Mesenchymal stem cell (in vitro differentiated cells and primary cell): ENCODE measurements at regions not wholly inside any gene's neighbourhood (a gene's known extent, or its start where the extent isn't known, plus 50 kb on each side); places are given as distances from the start of the nearest gene placed in this dataset.

Experiments used
- DNase-seq: peaks from one replicate; pipeline ENCODE4 v3.0.0-alpha.2; 2013
- H2AFZ ChIP-seq: one replicate; pipeline ENCODE4 v1.6.1; 2013; ENCODE audit warnings: low read depth, mild to moderate bottlenecking, control low read depth, inconsistent platforms, low read length, moderate library complexity
- H2AK5ac ChIP-seq: 2 replicates; pipeline ENCODE4 v1.6.1; 2013; ENCODE audit warnings: low read length, moderate library complexity, mild to moderate bottlenecking, inconsistent platforms; ENCODE audit not compliant: severe bottlenecking
- H2BK120ac ChIP-seq: one replicate; pipeline ENCODE4 v1.6.1; 2013; ENCODE audit warnings: low read depth, mild to moderate bottlenecking, inconsistent platforms, low read length, moderate library complexity
- H2BK12ac ChIP-seq, 2 experiments: one replicate each; pipeline ENCODE4 v1.6.1; 2013; ENCODE audit warnings: inconsistent platforms in 2 of 2, low read length in 2 of 2, mild to moderate bottlenecking in 2 of 2, moderate library complexity in 2 of 2, control low read depth in 1 of 2
- H2BK15ac ChIP-seq: one replicate; pipeline ENCODE4 v1.6.1; 2013; ENCODE audit warnings: mild to moderate bottlenecking, low read depth, inconsistent platforms; ENCODE audit not compliant: poor library complexity, severe bottlenecking
- H2BK5ac ChIP-seq: 2 replicates; pipeline ENCODE4 v1.6.1; 2013; ENCODE audit warnings: low read depth, mild to moderate bottlenecking, low read length, control low read depth, inconsistent platforms; ENCODE audit not compliant: poor library complexity, severe bottlenecking
- H3K14ac ChIP-seq, 2 experiments: one replicate each; pipeline ENCODE4 v1.6.1; 2013; ENCODE audit warnings: inconsistent platforms in 2 of 2, low read length in 2 of 2, control low read depth in 1 of 2, mild to moderate bottlenecking in 1 of 2, moderate library complexity in 1 of 2
- H3K18ac ChIP-seq, 2 experiments: one replicate each; pipeline ENCODE4 v1.6.1; 2013; ENCODE audit warnings: inconsistent platforms in 2 of 2, low read length in 2 of 2, control low read depth in 1 of 2, low read depth in 1 of 2, mild to moderate bottlenecking in 1 of 2
- H3K23ac ChIP-seq, 2 experiments: one replicate each; pipeline ENCODE4 v1.6.1; 2013; ENCODE audit warnings: inconsistent platforms in 2 of 2, low read length in 2 of 2, mild to moderate bottlenecking in 2 of 2, moderate library complexity in 2 of 2, control low read depth in 1 of 2
- H3K27ac ChIP-seq: 2 replicates; pipeline ENCODE4 v1.5.1; 2013; ENCODE audit warnings: mild to moderate bottlenecking, moderate library complexity, low read length, control low read depth, inconsistent platforms; ENCODE audit not compliant: poor library complexity, severe bottlenecking
- H3K27me3 ChIP-seq, 2 experiments: 2 replicates each; pipeline versions ENCODE4 v1.6.1 to v1.7.0; 2013; ENCODE audit warnings: low read length in 2 of 2, mild to moderate bottlenecking in 2 of 2, moderate library complexity in 2 of 2, control low read depth in 1 of 2, inconsistent platforms in 1 of 2; ENCODE audit not compliant: control insufficient read depth in 1 of 2, insufficient read depth in 1 of 2
- H3K36me3 ChIP-seq, 2 experiments: 2 replicates each; pipeline versions ENCODE4 v1.6.1 to v1.7.0; 2013; ENCODE audit warnings: low read length in 2 of 2, control low read depth in 1 of 2, inconsistent platforms in 1 of 2, low read depth in 1 of 2, mild to moderate bottlenecking in 1 of 2; ENCODE audit not compliant: insufficient read depth in 2 of 2, control insufficient read depth in 1 of 2
- H3K4ac ChIP-seq, 2 experiments: one replicate each; pipeline ENCODE4 v1.6.1; 2013; ENCODE audit warnings: inconsistent platforms in 2 of 2, low read length in 2 of 2, mild to moderate bottlenecking in 2 of 2, moderate library complexity in 2 of 2, control low read depth in 1 of 2, low read depth in 1 of 2
- H3K4me1 ChIP-seq: 2 replicates; pipeline ENCODE4 v1.6.1; 2013; ENCODE audit warnings: low read depth, low read length, control low read depth; ENCODE audit not compliant: control insufficient read depth, insufficient read depth
- H3K4me2 ChIP-seq: 2 replicates; pipeline ENCODE4 v1.6.1; 2013; ENCODE audit warnings: low read length, mild to moderate bottlenecking, inconsistent platforms; ENCODE audit not compliant: poor library complexity, severe bottlenecking
- H3K4me3 ChIP-seq, 2 experiments: 2 replicates each; pipeline versions ENCODE4 v1.5.1 to v1.7.0; 2013; ENCODE audit warnings: low read length in 2 of 2, mild to moderate bottlenecking in 2 of 2, control low read depth in 1 of 2, low read depth in 1 of 2; ENCODE audit not compliant: insufficient read depth in 1 of 2
- H3K79me1 ChIP-seq: replicated peaks from 2 replicates; pipeline ENCODE4 v1.6.1; 2013; ENCODE audit warnings: mild to moderate bottlenecking, control low read depth, low read length, inconsistent platforms; ENCODE audit not compliant: poor library complexity, severe bottlenecking
- H3K9ac ChIP-seq: 2 replicates; pipeline ENCODE4 v1.7.0; 2013; ENCODE audit warnings: mild to moderate bottlenecking, low read length, moderate library complexity
- H3K9me3 ChIP-seq: 2 replicates; pipeline ENCODE4 v1.7.0; 2013; ENCODE audit warnings: mild to moderate bottlenecking, low read length; ENCODE audit not compliant: control insufficient read depth
- H4K8ac ChIP-seq: one replicate; pipeline ENCODE4 v1.6.1; 2013; ENCODE audit warnings: inconsistent platforms, mild to moderate bottlenecking, low read length, moderate library complexity
- H4K91ac ChIP-seq: one replicate; pipeline ENCODE4 v1.6.1; 2013; ENCODE audit warnings: mild to moderate bottlenecking, low read length, inconsistent platforms
- WGBS: methylation state at CpG from one replicate; pipeline ENCODE4 v1.1.7; 2013; ENCODE audit warnings: mixed read lengths; 5-methylcytosine and 5-hydroxymethylcytosine counted together

DNA sequence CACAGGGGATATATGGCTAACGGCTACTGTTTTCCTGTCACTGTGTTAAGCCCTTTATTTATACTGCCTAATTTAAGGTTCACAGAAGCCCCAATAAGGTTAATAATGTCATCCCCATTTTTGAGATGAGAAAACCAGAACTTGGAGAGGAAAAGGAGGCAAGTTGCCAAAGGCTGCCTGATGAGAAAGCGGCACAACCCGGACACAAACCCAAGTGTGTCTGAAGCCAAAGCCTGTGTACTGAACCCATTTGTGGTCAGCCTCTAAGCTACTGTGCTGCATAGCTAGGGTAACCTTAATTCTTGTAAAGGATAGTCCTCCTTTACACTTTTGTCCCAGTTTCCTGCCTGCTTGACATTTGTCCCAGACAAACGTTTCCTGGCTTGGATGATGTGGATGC, 954.7 kb upstream of the FANCL start:
- Histone ChIP-seq H3K79me1 (no peaks in the 10 kb centered on the region), H3K9ac (no peak overlapping the region), H3K27ac (no peak overlapping the region), H3K23ac (no peak overlapping the region), H2BK120ac (no peak overlapping the region), H3K14ac (no peak overlapping the region), H2BK5ac (no peak overlapping the region), H3K27me3 (no peaks in the 10 kb centered on the region), H3K4me3 (no peak overlapping the region), H2AFZ (no peak overlapping the region), H3K36me3 (no peaks in the 10 kb centered on the region), H3K18ac (no peak overlapping the region), H3K4me1 (peaks cover 3% of the 10 kb centered on the region), H2BK12ac (no peak overlapping the region), H3K4ac (no peak overlapping the region), H2AK5ac (peak overlapping the region; percentile 65), H2BK15ac (no peak overlapping the region), H3K9me3 (no peaks in the 10 kb centered on the region), H4K91ac (no peak overlapping the region), H4K8ac (no peak overlapping the region), H3K4me2 (no peak overlapping the region)
- 83% methylated on average over 4 of the region's 4 CpGs for WGBS
- DNase-seq, result peak; percentile 10

GRCh38 chr2:59191781-59192180, 950.7 kb upstream of the FANCL start:
- H3K9me3 ChIP-seq, result no peaks in the 10 kb centered on the region
- H2BK12ac ChIP-seq, result no peak overlapping the region
- H2BK5ac ChIP-seq, result no peak overlapping the region
- no peaks in the 10 kb centered on the region for H3K27me3 ChIP-seq
- H3K79me1 ChIP-seq, result no peaks in the 10 kb centered on the region
- no peak overlapping the region for H3K18ac ChIP-seq
- no peaks in the 10 kb centered on the region for H3K36me3 ChIP-seq
- DNase-seq, result no peak
- H2AFZ ChIP-seq, result no peak overlapping the region
- peaks cover 3% of the 10 kb centered on the region for H3K4me1 ChIP-seq
- no peak overlapping the region for H2AK5ac ChIP-seq
- H3K9ac ChIP-seq, result no peak overlapping the region
- no peak overlapping the region for H4K91ac ChIP-seq
- no peak overlapping the region for H2BK120ac ChIP-seq
- H2BK15ac ChIP-seq, result no peak overlapping the region
- no peak overlapping the region for H3K4me2 ChIP-seq
- no peak overlapping the region for H4K8ac ChIP-seq
- WGBS, result 64% methylated on average over 2 of the region's 4 CpGs
- no peak overlapping the region for H3K23ac ChIP-seq
- no peak overlapping the region for H3K4me3 ChIP-seq
- no peak overlapping the region for H3K27ac ChIP-seq
- no peak overlapping the region for H3K14ac ChIP-seq
- no peak overlapping the region for H3K4ac ChIP-seq

GRCh38 chr2:59190518-59190917, 949.4 kb upstream of the FANCL start:
- no peak overlapping the region for H3K23ac ChIP-seq
- H4K8ac ChIP-seq, result no peak overlapping the region
- H3K9me3 ChIP-seq, result no peaks in the 10 kb centered on the region
- no peak overlapping the region for H3K14ac ChIP-seq
- no peak overlapping the region for H2BK5ac ChIP-seq
- no peak overlapping the region for H4K91ac ChIP-seq
- H3K36me3 ChIP-seq, result no peaks in the 10 kb centered on the region
- no CpG with 5 or more reads among the region's 1 CpG for WGBS
- H3K4ac ChIP-seq, result no peak overlapping the region
- no peak overlapping the region for H3K9ac ChIP-seq
- H3K27ac ChIP-seq, result no peak overlapping the region
- H3K4me3 ChIP-seq, result no peak overlapping the region
- no peaks in the 10 kb centered on the region for H3K4me1 ChIP-seq
- H2AFZ ChIP-seq, result no peak overlapping the region
- no peak overlapping the region for H2BK15ac ChIP-seq
- no peak for DNase-seq
- H3K18ac ChIP-seq, result no peak overlapping the region
- H2BK12ac ChIP-seq, result no peak overlapping the region
- H3K4me2 ChIP-seq, result no peak overlapping the region
- H2AK5ac ChIP-seq, result no peak overlapping the region
- H3K79me1 ChIP-seq, result no peaks in the 10 kb centered on the region
- H3K27me3 ChIP-seq, result no peaks in the 10 kb centered on the region
- no peak overlapping the region for H2BK120ac ChIP-seq

GRCh38 chr2:59184276-59185020, 943.3 kb upstream of the FANCL start:
- no peaks in the 10 kb centered on the region for H3K4me1 ChIP-seq
- H3K27me3 ChIP-seq, result no peaks in the 10 kb centered on the region
- no peak overlapping the region for H3K18ac ChIP-seq
- no peak overlapping the region for H3K4me2 ChIP-seq
- H3K4me3 ChIP-seq, result no peak overlapping the region
- no peak overlapping the region for H2BK12ac ChIP-seq
- no peak overlapping the region for H3K27ac ChIP-seq
- H3K79me1 ChIP-seq, result no peaks in the 10 kb centered on the region
- WGBS, result 57% methylated on average over 6 of the region's 6 CpGs
- no peak overlapping the region for H2BK15ac ChIP-seq
- no peak overlapping the region for H2BK5ac ChIP-seq
- H3K23ac ChIP-seq, result no peak overlapping the region
- no peak overlapping the region for H3K14ac ChIP-seq
- H3K9ac ChIP-seq, result no peak overlapping the region
- H2AK5ac ChIP-seq, result no peak overlapping the region
- no peak overlapping the region for H4K91ac ChIP-seq
- no peak overlapping the region for H3K4ac ChIP-seq
- H4K8ac ChIP-seq, result no peak overlapping the region
- H3K9me3 ChIP-seq, result no peaks in the 10 kb centered on the region
- no peak overlapping the region for H2BK120ac ChIP-seq
- H2AFZ ChIP-seq, result no peak overlapping the region
- no peaks in the 10 kb centered on the region for H3K36me3 ChIP-seq
- peak; percentile 21 for DNase-seq
